Keratinocyte (primary cell): ENCODE measurements at regions not wholly inside any gene's neighbourhood (a gene's known extent, or its start where the extent isn't known, plus 50 kb on each side); places are given as distances from the start of the nearest gene placed in this dataset.

Experiments
- DNase-seq: peaks from one replicate; pipeline ENCODE4 v3.0.0-alpha.2; 2011; ENCODE audit warnings: low read depth, missing footprints, low spot score
- FAIRE-seq: peaks from 2 replicates; lab custom pipeline; 2011; peaks lifted over from hg19 to GRCh38; lab: Jason Lieb, UNC
- H2AFZ ChIP-seq: 2 replicates; pipeline ENCODE4 v1.6.0; 2012; ENCODE audit warnings: low read length, control low read depth, inconsistent platforms; ENCODE audit not compliant: control insufficient read depth
- H3K27ac ChIP-seq: 2 replicates; pipeline ENCODE4 v1.5.1; 2011; ENCODE audit warnings: low read length; ENCODE audit not compliant: control insufficient read depth, insufficient read depth
- H3K27me3 ChIP-seq: 3 replicates; pipeline ENCODE4 v1.6.0; 2011; ENCODE audit warnings: low read length; ENCODE audit not compliant: control insufficient read depth, insufficient read depth; ENCODE audit errors: extremely low read depth
- H3K36me3 ChIP-seq, 2 experiments: 2 replicates in 1 of 2; 3 replicates in 1 of 2; pipeline ENCODE4 v1.5.1; 2011; ENCODE audit warnings: low read length in 2 of 2, mild to moderate bottlenecking in 1 of 2; ENCODE audit not compliant: control insufficient read depth in 2 of 2, insufficient read depth in 2 of 2; ENCODE audit errors: extremely low read depth in 1 of 2
- H3K4me1 ChIP-seq: 3 replicates; pipeline ENCODE4 v1.5.1; 2011; ENCODE audit warnings: low read length; ENCODE audit not compliant: control insufficient read depth, insufficient read depth; ENCODE audit errors: extremely low read depth
- H3K4me2 ChIP-seq: 3 replicates; pipeline ENCODE4 v1.6.0; 2011; ENCODE audit warnings: low read depth, low read length; ENCODE audit not compliant: control insufficient read depth, insufficient read depth; ENCODE audit errors: extremely low read depth
- H3K4me3 ChIP-seq, 3 experiments: fragments of 200-600 bp in 1 of 3; sonication (generic) in 1 of 3; 2 replicates in 2 of 3; 3 replicates in 1 of 3; pipeline ENCODE4 v1.5.1; 2011 to 2016; ENCODE audit warnings: low read length in 3 of 3, mild to moderate bottlenecking in 3 of 3, control low read depth in 2 of 3, inconsistent platforms in 1 of 3, low read depth in 1 of 3, mixed read lengths in 1 of 3, mixed run types in 1 of 3, moderate library complexity in 1 of 3; ENCODE audit not compliant: control insufficient read depth in 2 of 3, insufficient read depth in 2 of 3; ENCODE audit errors: extremely low read depth in 1 of 3
- H3K79me2 ChIP-seq: 2 replicates; pipeline ENCODE4 v1.6.0; 2012; ENCODE audit warnings: low read length; ENCODE audit not compliant: control insufficient read depth, insufficient read depth
- H3K9ac ChIP-seq: 3 replicates; pipeline ENCODE4 v1.6.0; 2011; ENCODE audit warnings: low read length; ENCODE audit not compliant: control insufficient read depth, insufficient read depth; ENCODE audit errors: extremely low read depth
- H3K9me1 ChIP-seq: 3 replicates; pipeline ENCODE4 v1.6.0; 2011; ENCODE audit warnings: low read length; ENCODE audit not compliant: control insufficient read depth, insufficient read depth; ENCODE audit errors: extremely low read depth
- H3K9me3 ChIP-seq: 2 replicates; pipeline ENCODE4 v1.5.1; 2012; ENCODE audit warnings: low read depth, low read length; ENCODE audit not compliant: control insufficient read depth
- H4K20me1 ChIP-seq: 3 replicates; pipeline ENCODE4 v1.6.0; 2011; ENCODE audit warnings: low read length; ENCODE audit not compliant: control insufficient read depth, insufficient read depth; ENCODE audit errors: extremely low read depth
- CTCF ChIP-seq, 3 experiments: IDR thresholded peaks in 1 of 3; conservative IDR thresholded peaks in 1 of 3; optimal IDR thresholded peaks in 1 of 3; 2 replicates in 2 of 3; 3 replicates in 1 of 3; pipeline versions ENCODE3 to v1.5.1; 2011; ENCODE audit warnings: low read length in 3 of 3, mild to moderate bottlenecking in 3 of 3, moderate library complexity in 2 of 3, control low read depth in 1 of 3, inconsistent platforms in 1 of 3; ENCODE audit not compliant: insufficient read depth in 2 of 3; ENCODE audit errors: extremely low read depth in 1 of 3
- EZH2 ChIP-seq: IDR thresholded peaks from one replicate; pipeline ENCODE4 v1.6.1; 2012; ENCODE audit warnings: inconsistent platforms, mild to moderate bottlenecking, low read length, moderate library complexity
- dilution Hi-C: fragments of 300-500 bp; cut with MboI; formaldehyde crosslinking; loops from one replicate; pipeline ENCODE4 v1.7.0; 2020; ENCODE audit warnings: low sequenced_read_pairs; ENCODE audit not compliant: extremely low pct_ligation_motif_present

- no peak overlapping the region for H3K9ac ChIP-seq
- FAIRE-seq (peak; percentile 34), DNase-seq (no peak)
- no peaks in the 10 kb centered on the region for H3K9me1 ChIP-seq
- no peaks in the 10 kb centered on the region for H3K79me2 ChIP-seq
- peak overlapping the region; percentile 7 for H2AFZ ChIP-seq
- H4K20me1 ChIP-seq: no peaks in the 10 kb centered on the region
- dilution Hi-C loops: no loop called here
- H3K4me2 ChIP-seq: no peak overlapping the region
- H3K27ac ChIP-seq: no peak overlapping the region
- H3K36me3 ChIP-seq: no peaks in the 10 kb centered on the region
- no peaks in the 10 kb centered on the region for H3K27me3 ChIP-seq
- TF ChIP-seq CTCF (optimal IDR thresholded peaks at IDR 0.05 in 1 of 3, IDR thresholded peaks at IDR 0.05 in 1 of 3, conservative IDR thresholded peaks at IDR 0.05 in 1 of 3; ENCODE audit: extremely low read depth in 1 of 3, insufficient read depth in 2 of 3, low read length in 3 of 3) (no peak), EZH2 (no peak)
- no peak overlapping the region for H3K4me3 ChIP-seq
- H3K9me3 ChIP-seq: no peaks in the 10 kb centered on the region
- peaks cover 5% of the 10 kb centered on the region for H3K4me1 ChIP-seq
These were observed 767.9 kb upstream of the API5 start for GRCh38 chr11:42543844-42544419.

DNA sequence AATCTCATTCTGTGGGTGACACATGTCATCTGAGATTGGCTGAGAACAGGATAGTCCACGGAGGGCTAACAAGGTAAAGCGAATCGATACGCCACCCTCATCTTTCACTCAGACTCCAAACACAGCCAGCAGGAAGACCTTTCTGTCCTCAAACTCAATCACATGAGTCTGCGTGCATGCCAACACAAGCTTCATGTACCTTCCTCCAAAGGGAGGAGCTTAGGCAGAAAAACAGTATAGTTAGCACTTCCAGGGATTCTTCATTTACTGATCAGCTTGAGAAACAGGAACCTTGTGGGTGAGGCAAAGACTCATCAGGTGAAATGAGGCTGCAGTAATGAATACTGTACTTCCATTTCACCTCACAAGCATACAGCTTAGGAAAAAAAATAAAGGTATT lies 767.1 kb upstream of the API5 start:
- peak overlapping the region; percentile 8 for H3K9ac ChIP-seq
- H2AFZ ChIP-seq: peak overlapping the region; percentile 91
- TF ChIP-seq EZH2 (no peak), CTCF (optimal IDR thresholded peaks at IDR 0.05 in 1 of 3, IDR thresholded peaks at IDR 0.05 in 1 of 3, conservative IDR thresholded peaks at IDR 0.05 in 1 of 3; ENCODE audit: extremely low read depth in 1 of 3, insufficient read depth in 2 of 3, low read length in 3 of 3) (no peak)
- H3K9me3 ChIP-seq: no peaks in the 10 kb centered on the region
- dilution Hi-C loops: no loop called here
- H3K27me3 ChIP-seq: no peaks in the 10 kb centered on the region
- H3K36me3 ChIP-seq: no peaks in the 10 kb centered on the region
- H3K79me2 ChIP-seq: no peaks in the 10 kb centered on the region
- H3K4me3 ChIP-seq: peak overlapping the region in 1 of 3 experiments; percentile 9
- FAIRE-seq (peak; percentile 92), DNase-seq (peak; percentile 23)
- H3K4me2 ChIP-seq: peak overlapping the region; percentile 42
- no peak overlapping the region for H3K27ac ChIP-seq
- no peaks in the 10 kb centered on the region for H3K9me1 ChIP-seq
- H3K4me1 ChIP-seq: peaks cover 5% of the 10 kb centered on the region
- H4K20me1 ChIP-seq: no peaks in the 10 kb centered on the region
